CD4-positive, alpha-beta T cell (primary cell): ENCODE measurements at regions not wholly inside any gene's neighbourhood (a gene's known extent, or its start where the extent isn't known, plus 50 kb on each side); places are given as distances from the start of the nearest gene placed in this dataset.

Experiments
- ATAC-seq: fragments of 200-7000 bp; cut with Tn5 transposase; one replicate; pipeline ENCODE4 v1.10.0; 2022; ENCODE audit warnings: mild to moderate bottlenecking; ENCODE audit not compliant: poor library complexity
- CTCF ChIA-PET: fragments of 350-600 bp; sonication (Branson Sonifier 250); formaldehyde crosslinking; loops from one replicate; lab custom pipeline; 2021; ENCODE audit warnings: antibody characterized with exemption, inconsistent platforms; lab: Charles Lee
- POLR2A ChIA-PET: fragments of 350-600 bp; sonication (Branson Sonifier 250); formaldehyde crosslinking; loops from one replicate; lab custom pipeline; 2021; ENCODE audit warnings: antibody characterized with exemption, inconsistent platforms; lab: Charles Lee
- DNase-seq, 14 experiments: peaks; one replicate each; pipeline ENCODE4 v3.0.0-alpha.2; 2013 to 2020; ENCODE audit warnings: mixed read lengths in 2 of 14
- H3K27ac ChIP-seq, 2 donors: one replicate each; pipeline versions ENCODE4 v1.5.1 to v1.7.0; 2013; ENCODE audit warnings: low read length in 2 of 2, low read depth in 1 of 2, mild to moderate bottlenecking in 1 of 2
- H3K27me3 ChIP-seq, 2 experiments: 1 replicate in 1 of 2; 2 replicates in 1 of 2; pipeline versions ENCODE4 v1.6.1 to v1.7.0; 2013; ENCODE audit warnings: low read length in 2 of 2, control low read depth in 1 of 2, mild to moderate bottlenecking in 1 of 2, moderate library complexity in 1 of 2; ENCODE audit not compliant: insufficient read depth in 2 of 2, control insufficient read depth in 1 of 2
- H3K36me3 ChIP-seq: one replicate; pipeline ENCODE4 v1.6.1; 2013; ENCODE audit warnings: low read length, control low read depth; ENCODE audit not compliant: insufficient read depth
- H3K4me1 ChIP-seq: one replicate; pipeline ENCODE4 v1.6.1; 2013; ENCODE audit warnings: low read length, control low read depth; ENCODE audit not compliant: insufficient read depth
- H3K4me3 ChIP-seq: one replicate; pipeline ENCODE4 v1.5.1; 2013; ENCODE audit warnings: mild to moderate bottlenecking, low read length, moderate library complexity
- H3K9me3 ChIP-seq, 2 experiments: 1 replicate in 1 of 2; 2 replicates in 1 of 2; pipeline versions ENCODE4 v1.6.1 to v1.7.0; 2013; ENCODE audit warnings: low read length in 2 of 2, mild to moderate bottlenecking in 2 of 2, control low read depth in 1 of 2, moderate library complexity in 1 of 2; ENCODE audit not compliant: control insufficient read depth in 1 of 2, insufficient read depth in 1 of 2
- H3K27ac Mint-ChIP-seq: one replicate; pipeline ENCODE4 v1.8.0; 2020; ENCODE audit warnings: mixed read lengths
- H3K27me3 Mint-ChIP-seq: one replicate; pipeline ENCODE4 v1.8.0; 2021; ENCODE audit warnings: mixed read lengths
- H3K36me3 Mint-ChIP-seq: one replicate; pipeline ENCODE4 v1.8.0; 2021; ENCODE audit warnings: low read depth, mixed read lengths
- H3K4me1 Mint-ChIP-seq: one replicate; pipeline ENCODE4 v1.8.0; 2021; ENCODE audit warnings: low read depth, mixed read lengths
- H3K4me3 Mint-ChIP-seq: one replicate; pipeline ENCODE4 v1.8.0; 2020; ENCODE audit warnings: mild to moderate bottlenecking, mixed read lengths
- H3K9me3 Mint-ChIP-seq: one replicate; pipeline ENCODE4 v1.8.0; 2020; ENCODE audit warnings: mixed read lengths
- CTCF ChIP-seq: fragments of 200-600 bp; IDR thresholded peaks from one replicate; pipeline ENCODE4 v1.8.0; 2022; ENCODE audit warnings: antibody characterized with exemption, mild to moderate bottlenecking
- intact Hi-C, 2 experiments: fragments of 100-400 bp; cut with DNase I in 1 of 2; cut with micrococcal nuclease in 1 of 2; formaldehyde crosslinking; loops; one replicate each; pipeline versions ENCODE4 v1.15.1 to v1.9.0; 2023 to 2025; cut with DNase I, micrococcal nuclease

- POLR2A ChIA-PET = no interaction called here
- Histone ChIP-seq H3K4me3 (no peak overlapping the region), H3K27me3 (no peaks in the 10 kb centered on the region), H3K36me3 (no peaks in the 10 kb centered on the region), H3K9me3 (peaks cover 0 to 4% of the 10 kb centered on the region in 2 experiments), H3K4me1 (no peaks in the 10 kb centered on the region), H3K27ac (no peak overlapping the region)
- no peak for TF ChIP-seq CTCF
- Mint-ChIP-seq H3K27ac (no peak overlapping the region), H3K36me3 (no peaks in the 10 kb centered on the region), H3K4me3 (no peak overlapping the region), H3K4me1 (no peaks in the 10 kb centered on the region), H3K27me3 (no peaks in the 10 kb centered on the region), H3K9me3 (peaks cover 2% of the 10 kb centered on the region)
- no peak for DNase-seq
- intact Hi-C loops = no loop called here
- CTCF ChIA-PET = no interaction called here
- ATAC-seq = no peak
Observed at GRCh38 chr6:23529902-23530301, 596.1 kb upstream of the NRSN1 start.

- no peak for ATAC-seq
Observed at GRCh38 chr6:23531666-23532065, 594.3 kb upstream of the NRSN1 start.

GRCh38 chr6:23532227-23532626 is 593.8 kb upstream of the NRSN1 start:
- Histone ChIP-seq H3K4me3 (no peak overlapping the region), H3K36me3 (no peaks in the 10 kb centered on the region), H3K4me1 (no peaks in the 10 kb centered on the region), H3K27me3 (no peaks in the 10 kb centered on the region), H3K9me3 (peaks cover 0 to 6% of the 10 kb centered on the region in 2 experiments), H3K27ac (no peak overlapping the region)
- intact Hi-C loops = no loop called here
- ChIA-PET CTCF (no interaction called here), POLR2A (no interaction called here)
- peaks cover 2% of the 10 kb centered on the region for H3K9me3 Mint-ChIP-seq
- no peaks in the 10 kb centered on the region for H3K36me3 Mint-ChIP-seq
- TF ChIP-seq CTCF = no peak
- no peaks in the 10 kb centered on the region for H3K27me3 Mint-ChIP-seq
- no peaks in the 10 kb centered on the region for H3K4me1 Mint-ChIP-seq
- no peak overlapping the region for H3K4me3 Mint-ChIP-seq
- no peak overlapping the region for H3K27ac Mint-ChIP-seq
- ATAC-seq (no peak), DNase-seq (no peak)

More at GRCh38 chr6:23531666-23532065, 594.3 kb upstream of the NRSN1 start:
- Mint-ChIP-seq H3K27ac (no peak overlapping the region), H3K4me3 (no peak overlapping the region), H3K9me3 (peaks cover 2% of the 10 kb centered on the region), H3K27me3 (no peaks in the 10 kb centered on the region), H3K36me3 (no peaks in the 10 kb centered on the region), H3K4me1 (no peaks in the 10 kb centered on the region)
- no peaks in the 10 kb centered on the region for H3K27me3 ChIP-seq
- H3K27ac ChIP-seq = no peak overlapping the region
- TF ChIP-seq CTCF = no peak
- H3K36me3 ChIP-seq = no peaks in the 10 kb centered on the region
- intact Hi-C loops = no loop called here
- no peak overlapping the region for H3K4me3 ChIP-seq
- ChIA-PET CTCF (no interaction called here), POLR2A (no interaction called here)
- H3K4me1 ChIP-seq = no peaks in the 10 kb centered on the region
- peaks cover 0 to 8% of the 10 kb centered on the region in 2 experiments for H3K9me3 ChIP-seq
- no peak for DNase-seq
